ENCODE measurements at regions not wholly inside any gene's neighbourhood (a gene's known extent, or its start where the extent isn't known, plus 50 kb on each side); places are given as distances from the start of the nearest gene placed in this dataset.

- TF ChIP-seq POLR2A (IDR thresholded peaks at IDR 0.05; ENCODE audit: low read length) (no peak), GATA1 (IDR thresholded peaks at IDR 0.05; ENCODE audit: low read depth, low read length) (no peak)
Observed at GRCh38 chr6:98002678-98003077, 719.7 kb upstream of the MMS22L start.
